ENCODE measurements at regions not wholly inside any gene's neighbourhood (a gene's known extent, or its start where the extent isn't known, plus 50 kb on each side); places are given as distances from the start of the nearest gene placed in this dataset.

DNA sequence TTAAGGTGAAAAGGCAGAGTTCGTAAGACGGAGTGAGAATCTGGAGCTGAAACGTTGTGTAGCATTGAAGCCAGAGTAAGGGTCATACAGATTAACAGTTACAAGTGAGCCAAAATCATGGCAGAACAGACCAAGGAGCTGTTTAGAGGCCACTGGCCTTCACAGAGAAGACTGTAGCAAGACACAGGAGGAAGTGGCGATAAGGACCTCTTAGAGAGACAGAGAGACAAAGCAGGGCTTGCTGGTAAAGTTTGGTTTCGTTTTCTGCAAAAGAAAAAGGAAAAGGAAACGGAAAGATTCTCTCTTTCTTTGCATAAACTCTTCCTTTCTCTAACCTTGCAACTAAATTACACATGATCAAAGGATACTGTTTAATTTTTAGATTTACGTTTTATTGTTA, 83.0 kb downstream of the AASDHPPT start:
- TF ChIP-seq JUN (IDR thresholded peaks at IDR 0.05; ENCODE audit: borderline replicate concordance, insufficient read depth, insufficient read length, low read depth) (no peak), FOS (IDR thresholded peaks at IDR 0.05; ENCODE audit: borderline replicate concordance, insufficient read depth, low read length) (no peak), CTCF (IDR thresholded peaks at IDR 0.05; ENCODE audit: extremely low read depth in 1 of 2, insufficient read depth in 1 of 2, low read depth in 1 of 2, low read length in 2 of 2) (no peak), MYC (IDR thresholded peaks at IDR 0.05; ENCODE audit: low read depth, low read length) (no peak), POLR2A (IDR thresholded peaks at IDR 0.05; ENCODE audit: low read depth, low read length) (no peak)

All from endothelial cell of umbilical vein (primary cell).